NOMO-1 (cell line): ENCODE measurements at regions not wholly inside any gene's neighbourhood (a gene's known extent, or its start where the extent isn't known, plus 50 kb on each side); places are given as distances from the start of the nearest gene placed in this dataset.
"Not testable (repeated sequence)": the region's sequence is repeated elsewhere in the genome, so short reads cannot be mapped to it uniquely, and the experiment has no call there.

Experiments
- DNase-seq, 2 experiments: peaks; one replicate each; lab custom pipeline; 2025; ENCODE audit not compliant: unreplicated experiment in 2 of 2; lab: John Stamatoyannopoulos, UW

GRCh38 chr6:81054036-81054435, 698.4 kb downstream of the TENT5A start:
- DNase-seq, result no peak

GRCh38 chr6:81051952-81052351, 700.5 kb downstream of the TENT5A start:
- no peak for DNase-seq

DNA sequence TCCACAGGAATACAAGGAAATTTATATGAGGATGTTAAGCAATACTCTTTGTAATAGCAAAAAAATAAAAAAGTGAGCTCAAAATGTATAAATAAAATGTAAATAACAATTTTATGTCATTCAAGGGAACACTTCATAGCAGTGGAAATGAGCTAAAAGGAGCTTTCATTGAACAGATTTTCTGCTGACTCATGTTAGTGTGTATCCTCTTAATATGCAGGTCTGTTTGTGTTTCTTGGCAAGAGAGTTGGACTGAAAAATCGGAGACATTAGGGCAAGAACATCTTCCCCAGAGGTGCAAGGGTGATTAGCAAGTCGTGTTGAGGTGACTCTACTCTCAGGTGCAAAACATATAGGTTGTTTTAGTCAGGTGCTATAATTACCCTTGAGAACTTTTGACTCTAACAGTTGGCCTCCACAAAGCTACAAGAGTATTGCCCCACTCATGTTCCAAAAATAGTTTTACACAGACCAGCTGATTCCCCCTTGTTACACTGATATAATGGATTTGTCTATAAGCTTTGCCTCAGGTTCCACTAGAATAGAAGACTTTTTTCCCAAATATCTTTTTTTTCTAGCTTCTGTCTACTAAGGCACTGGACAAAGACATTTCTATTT, 702.9 kb downstream of the TENT5A start:
- DNase-seq, result no peak

DNA sequence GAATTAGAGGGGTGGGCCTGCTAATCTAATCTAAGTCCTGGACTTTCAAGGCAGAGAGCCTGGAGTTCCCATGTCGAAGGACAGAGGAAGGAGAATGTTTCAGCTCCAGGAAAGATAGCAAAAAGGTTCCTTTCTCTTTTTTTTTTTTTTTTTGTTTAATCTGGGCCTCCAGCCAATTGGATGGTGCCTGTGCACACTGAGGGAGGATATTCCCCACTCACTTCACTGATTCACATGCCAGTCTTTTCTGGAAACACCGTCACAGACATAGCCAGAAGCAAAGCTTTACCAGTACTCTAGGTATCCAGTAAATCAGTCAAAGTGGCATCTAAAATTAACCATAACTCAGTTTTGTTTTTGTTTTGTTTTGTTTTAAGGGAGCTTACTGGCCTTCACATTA, 721.1 kb downstream of the TENT5A start:
- no peak for DNase-seq

GRCh38 chr6:81026041-81026553, 726.4 kb downstream of the TENT5A start:
- DNase-seq, result no peak

DNA sequence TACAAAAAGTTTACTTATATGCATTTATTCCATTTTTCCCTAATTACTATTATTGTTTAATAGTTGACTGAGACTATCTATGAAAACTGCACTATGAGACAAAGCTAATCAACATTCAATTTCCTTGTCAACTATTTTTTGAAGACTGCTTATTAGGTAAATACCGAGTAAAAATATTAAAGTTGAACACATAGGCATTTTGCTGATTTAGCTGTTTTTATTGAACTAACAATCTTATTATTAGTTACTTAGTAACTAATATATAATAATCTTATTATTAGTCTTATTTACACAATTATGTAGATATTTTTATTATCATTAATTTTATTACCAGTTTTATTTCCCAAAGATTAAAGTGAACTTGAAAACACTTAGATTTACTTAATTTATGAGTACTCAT, 728.8 kb downstream of the TENT5A start:
- DNase-seq, result no peak

- DNase-seq, result no peak
These were observed 729.4 kb downstream of the TENT5A start for GRCh38 chr6:81023007-81023582.

DNA sequence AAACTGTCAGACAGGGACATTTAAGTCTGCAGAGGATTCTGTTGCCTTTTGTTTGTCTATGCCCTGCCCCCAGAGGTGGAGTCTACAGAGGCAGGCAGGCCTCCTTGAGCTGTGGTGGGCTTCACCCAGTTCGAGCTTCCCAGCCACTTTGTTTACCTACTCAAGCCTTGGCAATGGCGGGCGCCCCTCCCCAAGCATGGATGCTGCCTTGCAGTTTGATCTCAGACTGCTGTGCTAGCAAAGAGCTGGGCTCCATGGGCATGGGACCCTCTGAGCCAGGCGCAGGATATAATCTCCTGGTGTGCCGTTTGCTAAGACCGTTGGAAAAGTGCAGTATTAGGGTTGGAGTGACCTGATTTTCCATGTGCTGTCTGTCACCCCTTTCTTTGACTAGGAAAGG, 734.9 kb downstream of the TENT5A start:
- not testable (repeated sequence) for DNase-seq

DNA sequence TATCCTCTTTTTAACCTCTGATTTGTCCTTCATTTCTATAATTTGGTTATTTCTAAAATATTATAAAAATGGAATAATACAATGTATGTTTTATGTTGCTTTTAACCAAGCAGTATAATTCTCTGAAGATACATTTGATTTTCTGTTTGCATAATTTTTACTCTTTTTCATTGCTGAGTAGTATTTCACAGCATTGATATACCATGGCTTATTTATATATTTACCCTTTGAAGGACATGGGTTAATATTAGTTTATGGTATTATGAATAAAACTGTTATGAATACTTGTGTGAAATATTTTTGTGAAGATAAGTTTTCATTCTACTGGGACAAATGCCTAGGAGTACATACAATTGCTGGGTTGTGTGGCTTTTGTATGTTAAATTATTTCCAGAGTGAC, 748.6 kb downstream of the TENT5A start:
- no peak for DNase-seq

DNA sequence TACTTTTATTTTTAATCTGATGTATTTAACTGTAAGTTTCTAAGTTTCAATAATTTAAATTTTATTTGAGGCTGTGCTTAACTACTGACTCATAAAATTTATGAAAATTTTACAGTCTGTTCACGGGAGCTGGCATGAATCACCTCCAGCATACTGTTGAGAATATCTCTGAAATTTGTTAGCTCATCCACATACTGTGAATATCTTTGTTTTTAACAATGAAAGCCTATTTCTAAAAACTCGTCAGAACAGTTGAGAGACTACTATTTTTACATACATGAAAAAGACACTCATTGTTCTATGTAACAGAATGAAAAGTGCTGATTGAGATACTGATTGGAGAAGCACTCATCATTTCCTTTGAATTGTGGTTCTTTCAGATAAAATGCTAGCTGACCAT, 749.3 kb downstream of the TENT5A start:
- DNase-seq, result no peak

- no peak for DNase-seq
These were observed 750.4 kb downstream of the TENT5A start for GRCh38 chr6:81002126-81002525.

- no peak for DNase-seq
These were observed 761.2 kb downstream of the TENT5A start for GRCh38 chr6:80991316-80991715.

DNA sequence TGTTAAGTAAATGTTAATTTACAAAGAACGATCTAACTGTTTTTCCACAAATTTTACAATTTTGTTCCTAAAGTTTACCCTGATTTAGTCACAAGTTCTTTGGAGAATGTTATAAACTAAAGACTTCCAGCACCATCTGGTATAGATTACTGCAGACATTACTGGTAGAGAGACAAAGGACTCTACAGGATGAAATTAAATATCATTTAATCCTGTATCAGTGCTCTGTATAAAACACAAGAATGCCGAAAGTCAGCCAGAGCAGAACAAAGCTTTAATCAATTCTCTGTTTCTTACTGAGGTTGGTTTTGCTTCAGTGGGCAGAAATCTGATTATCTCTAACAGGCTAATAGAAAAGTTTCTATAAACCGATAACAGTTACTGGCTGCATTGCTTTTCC, 763.6 kb downstream of the TENT5A start:
- DNase-seq, result no peak

GRCh38 chr6:80988286-80988685, 764.2 kb downstream of the TENT5A start:
- DNase-seq, result no peak

GRCh38 chr6:80981226-80981625, 771.3 kb downstream of the TENT5A start:
- not testable (repeated sequence) for DNase-seq

GRCh38 chr6:80976336-80976735, 776.1 kb downstream of the TENT5A start:
- DNase-seq, result no peak

DNA sequence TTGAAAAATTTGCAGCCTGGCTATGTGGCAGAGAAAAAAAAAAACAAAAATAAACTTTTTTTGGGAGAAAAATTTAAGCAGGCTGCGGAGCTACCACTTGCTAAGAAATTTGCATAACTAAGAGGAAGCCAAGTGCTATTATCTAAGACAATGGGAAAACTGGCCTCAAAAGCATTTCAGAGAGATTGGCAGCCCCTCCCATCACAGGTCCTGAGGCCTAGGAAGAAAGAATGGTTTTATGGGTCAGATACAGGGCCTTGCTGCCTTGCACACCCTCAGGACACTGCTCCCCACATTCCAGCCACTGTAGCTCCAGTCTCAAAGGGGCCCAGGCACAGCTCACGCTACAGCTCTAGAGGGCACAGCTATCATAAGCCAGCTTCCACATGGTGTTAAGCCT, 777.9 kb downstream of the TENT5A start:
- no peak for DNase-seq

GRCh38 chr6:80969439-80969838, 783.0 kb downstream of the TENT5A start:
- no peak for DNase-seq

GRCh38 chr6:80967609-80968008, 784.9 kb downstream of the TENT5A start:
- DNase-seq, result no peak

DNA sequence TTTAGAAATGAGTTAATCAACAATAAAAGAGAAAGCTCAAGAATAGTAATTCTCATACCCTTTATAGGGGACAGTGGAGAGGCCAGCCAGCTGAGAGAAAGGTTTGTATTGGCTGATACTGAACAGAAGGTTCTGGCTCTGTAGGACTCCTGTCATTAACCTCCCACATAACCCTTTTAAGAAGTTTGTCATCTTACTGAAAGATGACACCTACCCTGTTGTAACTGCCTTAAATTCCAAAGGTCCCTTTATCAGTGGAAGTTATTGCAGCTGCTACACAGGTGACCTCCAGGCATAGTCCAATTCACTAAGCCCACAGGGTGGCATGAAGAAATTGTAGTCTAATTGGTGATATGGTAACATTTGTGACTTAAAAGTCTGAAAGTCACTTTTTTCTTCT, 790.1 kb downstream of the TENT5A start:
- DNase-seq, result no peak

DNA sequence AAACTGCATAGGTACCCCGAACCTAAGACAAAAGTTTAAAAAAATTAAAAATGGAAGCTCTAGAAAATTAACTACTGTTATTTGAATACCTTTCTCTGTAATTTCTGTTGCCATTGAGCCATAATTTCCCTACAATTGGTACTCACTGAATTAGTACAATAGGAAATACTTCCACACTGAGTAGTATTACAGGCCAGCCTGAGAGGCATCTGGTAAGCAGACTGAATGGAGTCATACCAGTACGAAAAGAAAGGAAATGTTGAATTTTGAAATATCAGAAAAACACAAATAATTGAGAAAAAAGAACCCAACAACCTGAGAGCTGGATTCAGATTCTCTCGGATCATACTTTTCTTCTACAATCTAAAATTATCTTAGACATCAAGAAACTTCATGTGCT, 791.3 kb downstream of the TENT5A start:
- DNase-seq, result no peak

- no peak for DNase-seq
These were observed 793.4 kb downstream of the TENT5A start for GRCh38 chr6:80959034-80959433.

GRCh38 chr6:80956898-80957297, 795.6 kb downstream of the TENT5A start:
- DNase-seq, result no peak
